Thyroid gland (tissue), 4 donors: ENCODE measurements at regions not wholly inside any gene's neighbourhood (a gene's known extent, or its start where the extent isn't known, plus 50 kb on each side); places are given as distances from the start of the nearest gene placed in this dataset.

ENCODE experiments used
- POLR2A ChIP-seq, 2 donors: fragments of 450-650 bp; IDR thresholded peaks; one replicate each; pipeline ENCODE4 v1.6.1; 2017; ENCODE audit warnings: antibody characterized with exemption in 2 of 2, mild to moderate bottlenecking in 2 of 2, moderate library complexity in 1 of 2
- TF ChIP-seq, protein P1 (sequence below), 6 experiments: fragments of 200-600 bp in 3 of 6; fragments of 450-650 bp in 3 of 6; sonication (generic) in 3 of 6; IDR thresholded peaks; one replicate each; pipeline ENCODE4 v1.5.1; 2016 to 2019; ENCODE audit warnings: antibody characterized with exemption in 6 of 6, mild to moderate bottlenecking in 2 of 6, inconsistent platforms in 1 of 6, moderate library complexity in 1 of 6

DNA sequence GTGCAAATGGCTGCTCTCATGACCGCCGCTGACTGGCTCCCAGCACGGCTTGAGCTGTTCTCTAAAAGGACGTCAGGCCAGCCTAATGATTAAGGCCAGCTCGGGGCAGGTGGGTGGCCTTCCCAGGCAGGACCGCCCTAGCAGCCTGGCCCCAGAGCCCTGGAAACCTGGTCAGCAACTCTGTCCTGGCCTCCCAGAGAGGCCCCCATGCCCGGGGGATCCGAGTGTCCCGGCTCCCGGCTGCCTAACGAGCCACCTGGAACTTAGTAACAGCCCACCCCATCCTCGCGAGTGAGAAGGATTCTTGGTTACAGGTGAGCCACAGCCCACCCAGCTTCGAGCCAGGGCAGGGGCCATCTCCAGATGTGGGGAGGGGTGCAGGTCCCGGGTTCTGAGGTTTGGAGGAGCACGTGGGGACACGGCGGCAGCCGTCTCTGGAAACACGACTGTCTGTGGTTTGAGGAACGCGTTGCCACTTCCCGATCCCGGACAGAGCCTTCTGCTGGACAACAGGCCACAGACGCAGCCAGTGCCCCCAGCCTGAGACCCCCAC lies 73.8 kb upstream of the FBRSL1 start:
- no peak for TF ChIP-seq POLR2A (IDR thresholded peaks at IDR 0.05)
- TF ChIP-seq, protein P1, sequence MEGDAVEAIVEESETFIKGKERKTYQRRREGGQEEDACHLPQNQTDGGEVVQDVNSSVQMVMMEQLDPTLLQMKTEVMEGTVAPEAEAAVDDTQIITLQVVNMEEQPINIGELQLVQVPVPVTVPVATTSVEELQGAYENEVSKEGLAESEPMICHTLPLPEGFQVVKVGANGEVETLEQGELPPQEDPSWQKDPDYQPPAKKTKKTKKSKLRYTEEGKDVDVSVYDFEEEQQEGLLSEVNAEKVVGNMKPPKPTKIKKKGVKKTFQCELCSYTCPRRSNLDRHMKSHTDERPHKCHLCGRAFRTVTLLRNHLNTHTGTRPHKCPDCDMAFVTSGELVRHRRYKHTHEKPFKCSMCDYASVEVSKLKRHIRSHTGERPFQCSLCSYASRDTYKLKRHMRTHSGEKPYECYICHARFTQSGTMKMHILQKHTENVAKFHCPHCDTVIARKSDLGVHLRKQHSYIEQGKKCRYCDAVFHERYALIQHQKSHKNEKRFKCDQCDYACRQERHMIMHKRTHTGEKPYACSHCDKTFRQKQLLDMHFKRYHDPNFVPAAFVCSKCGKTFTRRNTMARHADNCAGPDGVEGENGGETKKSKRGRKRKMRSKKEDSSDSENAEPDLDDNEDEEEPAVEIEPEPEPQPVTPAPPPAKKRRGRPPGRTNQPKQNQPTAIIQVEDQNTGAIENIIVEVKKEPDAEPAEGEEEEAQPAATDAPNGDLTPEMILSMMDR (IDR thresholded peaks at IDR 0.05): no peak
